ENCODE measurements at regions not wholly inside any gene's neighbourhood (a gene's known extent, or its start where the extent isn't known, plus 50 kb on each side); places are given as distances from the start of the nearest gene placed in this dataset.

DNA sequence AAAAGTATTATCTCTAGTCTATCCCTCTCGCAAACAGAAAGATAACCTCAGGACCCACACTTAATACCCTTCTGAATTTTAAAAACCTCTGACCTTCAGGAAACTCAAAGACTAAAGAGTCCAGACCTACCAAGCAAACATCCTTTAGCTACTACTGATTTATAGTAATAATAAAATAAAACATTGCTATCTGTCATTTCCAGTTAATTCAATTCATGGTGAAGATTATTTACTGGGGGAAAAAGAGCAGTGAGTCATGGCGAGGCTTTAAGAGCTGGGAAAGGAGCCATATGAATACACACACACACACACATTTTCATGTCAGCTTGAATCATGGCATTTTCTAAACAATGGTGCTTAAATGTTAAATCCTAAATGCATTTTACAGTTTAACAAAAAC, 87.1 kb downstream of the FAM76B start:
- TF ChIP-seq, protein P1, sequence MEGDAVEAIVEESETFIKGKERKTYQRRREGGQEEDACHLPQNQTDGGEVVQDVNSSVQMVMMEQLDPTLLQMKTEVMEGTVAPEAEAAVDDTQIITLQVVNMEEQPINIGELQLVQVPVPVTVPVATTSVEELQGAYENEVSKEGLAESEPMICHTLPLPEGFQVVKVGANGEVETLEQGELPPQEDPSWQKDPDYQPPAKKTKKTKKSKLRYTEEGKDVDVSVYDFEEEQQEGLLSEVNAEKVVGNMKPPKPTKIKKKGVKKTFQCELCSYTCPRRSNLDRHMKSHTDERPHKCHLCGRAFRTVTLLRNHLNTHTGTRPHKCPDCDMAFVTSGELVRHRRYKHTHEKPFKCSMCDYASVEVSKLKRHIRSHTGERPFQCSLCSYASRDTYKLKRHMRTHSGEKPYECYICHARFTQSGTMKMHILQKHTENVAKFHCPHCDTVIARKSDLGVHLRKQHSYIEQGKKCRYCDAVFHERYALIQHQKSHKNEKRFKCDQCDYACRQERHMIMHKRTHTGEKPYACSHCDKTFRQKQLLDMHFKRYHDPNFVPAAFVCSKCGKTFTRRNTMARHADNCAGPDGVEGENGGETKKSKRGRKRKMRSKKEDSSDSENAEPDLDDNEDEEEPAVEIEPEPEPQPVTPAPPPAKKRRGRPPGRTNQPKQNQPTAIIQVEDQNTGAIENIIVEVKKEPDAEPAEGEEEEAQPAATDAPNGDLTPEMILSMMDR (IDR thresholded peaks at IDR 0.05) = no peak
- no peak for TF ChIP-seq POLR2A (IDR thresholded peaks at IDR 0.05)

All from esophagus squamous epithelium (tissue), 4 donors.